TTC549 (cell line): ENCODE measurements at regions not wholly inside any gene's neighbourhood (a gene's known extent, or its start where the extent isn't known, plus 50 kb on each side); places are given as distances from the start of the nearest gene placed in this dataset.

ENCODE experiments used
- FAIRE-seq: peaks from 2 replicates; lab custom pipeline; 2012; peaks lifted over from hg19 to GRCh38; lab: Jason Lieb, UNC

- FAIRE-seq, result no peak
These were observed 712.1 kb downstream of the LTN1 start for GRCh38 chr21:28280611-28281010.

DNA sequence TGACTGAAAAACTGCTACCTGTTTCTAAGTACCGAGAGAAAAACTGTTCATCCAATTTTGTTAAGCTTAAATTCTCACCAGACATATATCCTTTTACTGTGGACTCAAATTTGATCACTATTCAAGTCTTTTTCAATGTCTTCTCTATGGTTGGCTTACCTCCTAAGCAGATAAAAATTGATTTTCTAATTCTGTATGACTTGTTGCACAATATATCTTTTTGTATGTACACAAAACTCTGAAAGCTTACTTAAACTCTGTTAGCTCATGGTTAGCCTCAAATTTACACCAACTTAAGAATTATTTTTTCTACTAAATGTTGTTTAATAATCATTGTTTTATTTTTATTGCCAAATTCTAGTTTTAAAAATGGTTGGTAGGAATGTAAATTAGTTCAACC lies 715.4 kb downstream of the LTN1 start:
- FAIRE-seq, result no peak

- FAIRE-seq, result no peak
These were observed 720.2 kb downstream of the LTN1 start for GRCh38 chr21:28272272-28272992.

DNA sequence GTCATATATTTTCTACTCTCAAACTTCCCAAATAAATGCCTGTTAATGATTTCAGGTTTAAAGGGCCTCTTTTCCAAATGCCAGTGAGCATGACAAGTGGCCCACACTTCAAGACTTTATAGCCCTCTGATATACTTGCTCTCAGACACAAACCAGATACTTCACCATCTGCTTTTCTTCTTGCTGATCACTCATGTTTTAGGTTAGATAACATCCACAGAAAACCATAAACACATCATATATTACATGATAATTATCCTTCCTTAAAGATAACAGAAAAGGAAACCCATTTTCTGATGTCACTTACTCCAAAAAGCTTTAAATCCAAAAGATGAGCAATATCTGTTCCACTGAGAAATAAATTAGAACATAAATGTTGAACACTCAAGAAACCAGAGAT lies 723.5 kb downstream of the LTN1 start:
- no peak for FAIRE-seq

DNA sequence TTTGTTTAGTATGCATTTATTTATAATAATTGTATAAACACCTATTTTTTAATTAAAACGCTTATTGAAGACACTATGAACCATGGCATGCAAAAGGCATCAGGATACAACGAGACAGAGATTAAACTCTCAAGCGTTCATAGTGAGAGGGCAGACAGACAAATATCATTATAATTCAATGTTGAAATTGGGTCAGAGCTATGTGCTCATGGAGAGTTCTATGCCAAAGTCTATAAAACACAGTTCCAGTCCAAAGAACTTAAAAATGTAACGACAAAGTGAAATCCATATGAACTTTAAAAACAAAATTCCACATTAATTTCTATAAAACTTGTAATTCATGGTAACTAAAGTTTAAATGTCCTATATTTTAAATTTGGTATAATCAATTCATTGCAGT lies 724.0 kb downstream of the LTN1 start:
- no peak for FAIRE-seq

GRCh38 chr21:28267449-28267848 lies 725.2 kb downstream of the LTN1 start:
- no peak for FAIRE-seq

GRCh38 chr21:28266061-28266460 lies 726.6 kb downstream of the LTN1 start:
- no peak for FAIRE-seq

DNA sequence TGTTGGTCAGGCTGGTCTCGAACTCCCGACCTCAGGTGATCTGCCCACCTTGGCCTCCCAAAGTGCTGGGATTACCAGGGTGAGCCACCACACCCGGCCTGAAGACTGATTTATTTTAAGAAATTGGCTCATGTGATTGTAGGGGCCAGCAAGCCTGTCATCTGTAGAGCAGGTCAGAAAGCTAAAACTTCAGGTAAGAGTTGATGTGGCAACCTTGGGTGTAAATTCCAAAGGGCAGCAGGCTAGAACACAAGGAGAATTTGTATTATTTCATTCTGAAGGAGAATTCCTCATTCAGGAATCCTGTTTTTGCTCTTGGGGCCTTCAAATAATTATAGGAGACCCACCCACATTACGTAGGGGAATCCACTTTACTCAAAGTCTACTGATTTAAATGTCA lies 728.7 kb downstream of the LTN1 start:
- no peak for FAIRE-seq

DNA sequence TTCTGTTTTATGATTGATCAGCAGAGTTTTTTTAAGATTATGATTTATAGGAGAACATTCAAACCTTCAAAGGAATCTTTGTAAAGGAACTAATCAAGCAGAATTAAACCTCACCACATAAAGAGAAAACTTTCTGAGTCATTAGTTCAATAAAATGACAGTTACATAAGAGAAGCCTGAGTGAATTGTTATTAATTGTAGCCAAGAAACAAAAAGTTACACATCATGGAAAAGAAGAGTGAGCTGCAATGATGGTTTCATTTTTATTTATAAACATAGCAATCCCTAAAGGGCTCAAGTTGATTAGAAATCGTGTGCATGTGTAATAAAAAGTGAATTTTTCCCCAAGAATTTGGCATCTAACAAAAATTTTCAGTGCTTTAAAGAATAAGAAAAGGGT lies 731.4 kb downstream of the LTN1 start:
- FAIRE-seq, result no peak

DNA sequence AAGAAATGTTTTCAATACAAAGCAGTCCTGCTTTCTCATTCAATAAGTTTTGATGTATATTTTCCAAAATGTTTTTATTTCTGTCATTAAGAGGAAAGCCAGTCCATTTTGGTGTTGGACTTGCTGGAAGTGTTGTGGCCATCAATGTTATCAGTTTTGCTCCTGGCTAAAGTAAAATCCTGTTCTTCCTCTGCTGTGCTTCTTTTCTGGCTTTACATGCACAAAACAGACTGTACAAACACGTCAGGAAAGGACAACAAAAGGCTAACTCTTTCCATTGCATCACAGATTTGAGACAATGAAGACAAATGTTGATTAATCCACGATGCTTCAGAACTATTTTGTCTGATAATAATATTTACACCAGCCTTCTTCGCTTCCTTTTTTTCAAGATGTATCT lies 735.4 kb downstream of the LTN1 start:
- FAIRE-seq, result peak; percentile 74

DNA sequence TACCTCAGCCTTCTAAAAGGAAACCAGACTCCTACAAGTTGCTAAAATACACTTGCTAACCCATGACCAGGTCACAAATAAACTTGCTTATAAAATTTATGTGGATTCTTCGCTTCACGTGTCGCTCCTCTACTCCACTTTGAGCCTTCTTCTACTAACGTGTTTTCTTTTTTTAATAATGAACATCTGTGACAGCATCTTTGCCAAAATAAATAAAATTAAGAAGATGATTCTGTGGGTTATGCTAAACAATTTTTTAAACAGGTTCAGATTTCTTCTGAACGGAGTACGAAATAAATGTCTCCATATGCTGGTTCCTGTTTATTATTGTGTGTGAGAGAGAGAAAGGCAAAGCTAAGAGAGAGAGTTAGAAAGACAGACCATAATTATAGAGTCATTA lies 735.8 kb downstream of the LTN1 start:
- FAIRE-seq, result no peak

- FAIRE-seq, result no peak
These were observed 736.3 kb downstream of the LTN1 start for GRCh38 chr21:28256420-28256831.

DNA sequence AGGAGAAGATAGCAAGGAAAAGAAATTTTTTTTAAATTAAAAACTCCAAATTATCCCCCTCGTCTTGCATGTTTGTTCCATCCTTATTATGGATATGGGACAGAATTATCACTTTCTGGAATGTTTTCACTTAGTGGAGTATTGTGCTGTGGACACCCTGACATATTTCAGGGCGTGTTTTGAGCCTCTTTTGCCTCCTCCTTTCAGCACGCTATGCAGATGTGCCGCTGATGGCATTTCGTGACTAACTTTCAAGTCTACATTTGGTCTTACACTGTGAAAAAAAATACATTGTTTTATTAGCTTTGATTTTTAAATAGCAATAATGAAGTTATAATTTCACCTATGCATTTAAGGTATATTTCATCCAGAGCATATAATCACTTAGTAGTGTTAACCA lies 738.7 kb downstream of the LTN1 start:
- no peak for FAIRE-seq

- no peak for FAIRE-seq
These were observed 739.3 kb downstream of the LTN1 start for GRCh38 chr21:28253338-28253737.

DNA sequence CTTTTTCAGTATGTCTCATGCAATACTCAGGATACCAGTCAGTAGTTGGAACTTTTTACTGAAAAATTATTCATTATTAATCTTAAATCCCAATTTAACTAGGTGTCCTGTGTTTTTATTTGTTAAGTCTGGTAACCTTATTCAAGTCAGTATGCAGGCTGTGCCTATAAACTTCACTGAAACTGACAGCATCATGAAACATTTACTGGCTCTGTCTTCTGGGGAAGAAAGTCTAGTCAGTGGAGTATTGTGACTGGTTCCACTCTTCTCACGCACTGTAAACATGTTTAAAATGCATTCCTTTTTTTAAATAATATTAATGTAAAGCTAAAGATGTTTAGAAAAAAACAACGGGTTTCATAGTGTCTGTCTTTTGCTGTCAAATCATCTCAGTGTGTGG lies 739.7 kb downstream of the LTN1 start:
- FAIRE-seq, result peak; percentile 74

GRCh38 chr21:28250946-28251345 lies 741.7 kb downstream of the LTN1 start:
- FAIRE-seq, result peak; percentile 77

GRCh38 chr21:28247454-28248020 lies 745.1 kb downstream of the LTN1 start:
- FAIRE-seq, result no peak

DNA sequence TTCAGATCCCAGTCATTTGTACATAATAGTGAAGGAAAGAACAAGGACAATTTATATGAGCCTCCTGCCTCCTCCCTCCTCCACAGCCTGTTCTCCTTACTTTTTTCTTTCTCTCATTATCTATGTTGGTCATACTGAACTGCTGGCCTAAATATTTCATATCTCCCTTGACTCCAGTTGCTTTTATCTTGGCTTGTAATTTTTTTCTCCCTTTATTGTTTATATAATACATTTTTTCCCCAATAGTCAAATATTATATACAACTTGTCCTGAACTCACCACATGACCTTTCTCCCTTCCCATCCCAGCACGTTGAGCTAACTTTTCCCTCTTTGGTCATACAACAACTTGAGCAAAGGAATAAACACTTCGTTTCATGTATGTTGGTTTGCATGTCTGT lies 752.1 kb downstream of the LTN1 start:
- no peak for FAIRE-seq

DNA sequence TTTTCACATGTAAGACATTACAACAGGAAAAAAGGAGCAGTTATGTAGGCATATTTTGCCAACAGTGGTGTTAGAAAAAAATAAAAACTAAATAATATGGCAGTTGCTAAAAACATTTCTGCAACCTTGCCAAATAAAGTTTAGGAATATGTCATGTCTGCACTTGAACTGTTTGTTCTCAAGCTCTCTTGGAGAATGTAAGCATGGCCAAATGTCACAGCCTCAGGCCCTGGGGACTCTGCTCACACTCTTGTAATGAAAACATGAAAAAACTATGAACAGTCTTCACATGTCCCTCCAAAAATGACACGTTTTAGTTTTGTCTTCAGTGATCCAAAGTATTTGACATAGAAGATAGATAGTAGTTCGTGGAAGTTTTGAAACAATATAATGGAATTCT lies 753.3 kb downstream of the LTN1 start:
- no peak for FAIRE-seq

DNA sequence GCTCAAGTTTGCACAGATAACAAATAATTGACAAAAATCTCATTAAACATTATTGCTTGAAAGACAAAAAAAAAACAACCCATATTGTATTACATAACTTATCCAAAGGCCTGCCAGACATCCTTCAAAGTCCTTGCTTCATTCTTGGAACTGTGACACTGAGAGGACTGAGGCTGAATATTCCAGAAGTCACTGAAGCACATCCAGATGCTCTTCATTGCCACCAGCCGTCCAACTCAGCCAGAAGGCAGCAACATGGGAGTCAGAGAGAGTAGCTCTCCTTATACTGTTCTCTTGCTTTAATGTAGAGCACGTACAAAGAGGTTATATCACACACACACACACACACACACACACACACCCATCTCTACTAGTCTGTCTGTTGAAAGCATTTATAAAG lies 755.0 kb downstream of the LTN1 start:
- FAIRE-seq, result no peak

- no peak for FAIRE-seq
These were observed 757.3 kb downstream of the LTN1 start for GRCh38 chr21:28235169-28235895.

GRCh38 chr21:28234326-28234725 lies 758.4 kb downstream of the LTN1 start:
- FAIRE-seq, result no peak

DNA sequence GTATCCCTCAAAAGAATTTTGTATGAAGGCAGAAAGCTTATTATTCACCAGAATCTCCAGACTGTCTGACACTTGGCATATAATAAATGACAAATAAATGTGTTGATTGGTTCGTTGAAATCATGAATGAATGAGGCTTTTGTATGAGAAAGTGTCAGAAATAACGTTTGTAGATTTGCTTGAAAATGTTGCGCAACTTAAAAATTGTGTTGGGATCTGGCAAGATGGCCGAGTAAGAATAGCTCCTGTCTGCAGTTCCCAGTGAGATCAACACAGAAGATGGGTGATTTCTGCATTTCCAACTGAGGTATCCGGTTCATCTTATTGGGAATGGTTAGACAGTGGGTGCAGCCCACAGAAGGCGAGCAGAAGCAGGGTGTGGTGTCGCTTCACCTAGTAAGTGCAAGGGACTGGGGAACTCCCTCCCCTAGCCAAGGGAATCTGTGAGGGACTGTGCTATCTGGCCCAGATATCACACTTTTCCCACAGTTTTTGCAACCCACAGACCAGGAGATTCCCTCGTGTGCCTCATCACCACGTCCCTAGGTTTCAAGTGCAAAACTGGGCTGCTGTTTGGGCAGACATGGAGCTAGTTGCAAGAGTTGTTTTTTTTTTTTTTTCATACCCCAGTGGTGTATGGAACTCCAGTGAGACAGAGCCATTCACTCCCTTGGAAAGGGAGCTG lies 759.0 kb downstream of the LTN1 start:
- no peak for FAIRE-seq
